Suprapubic skin (tissue), 4 donors: ENCODE measurements at regions not wholly inside any gene's neighbourhood (a gene's known extent, or its start where the extent isn't known, plus 50 kb on each side); places are given as distances from the start of the nearest gene placed in this dataset.

Experiments
- EP300 ChIP-seq: sonication (generic); formaldehyde crosslinking; IDR thresholded peaks from one replicate; pipeline ENCODE4 v1.6.1; 2017; ENCODE audit warnings: antibody characterized with exemption
- POLR2A ChIP-seq, 2 donors: fragments of 450-650 bp; IDR thresholded peaks; one replicate each; pipeline ENCODE4 v1.6.1; 2017; ENCODE audit warnings: antibody characterized with exemption in 2 of 2, mild to moderate bottlenecking in 2 of 2, moderate library complexity in 2 of 2
- POLR2AphosphoS5 ChIP-seq, 3 donors: sonication (generic); formaldehyde crosslinking; IDR thresholded peaks; one replicate each; pipeline ENCODE4 v1.6.1; 2017; ENCODE audit warnings: antibody characterized with exemption in 3 of 3
- TF ChIP-seq, protein P1 (sequence below), 2 donors: fragments of 200-600 bp in 1 of 2; fragments of 450-650 bp in 1 of 2; sonication (generic) in 1 of 2; IDR thresholded peaks; one replicate each; pipeline ENCODE4 v1.5.1; 2016 to 2019; ENCODE audit warnings: antibody characterized with exemption in 2 of 2, mild to moderate bottlenecking in 1 of 2, moderate library complexity in 1 of 2

DNA sequence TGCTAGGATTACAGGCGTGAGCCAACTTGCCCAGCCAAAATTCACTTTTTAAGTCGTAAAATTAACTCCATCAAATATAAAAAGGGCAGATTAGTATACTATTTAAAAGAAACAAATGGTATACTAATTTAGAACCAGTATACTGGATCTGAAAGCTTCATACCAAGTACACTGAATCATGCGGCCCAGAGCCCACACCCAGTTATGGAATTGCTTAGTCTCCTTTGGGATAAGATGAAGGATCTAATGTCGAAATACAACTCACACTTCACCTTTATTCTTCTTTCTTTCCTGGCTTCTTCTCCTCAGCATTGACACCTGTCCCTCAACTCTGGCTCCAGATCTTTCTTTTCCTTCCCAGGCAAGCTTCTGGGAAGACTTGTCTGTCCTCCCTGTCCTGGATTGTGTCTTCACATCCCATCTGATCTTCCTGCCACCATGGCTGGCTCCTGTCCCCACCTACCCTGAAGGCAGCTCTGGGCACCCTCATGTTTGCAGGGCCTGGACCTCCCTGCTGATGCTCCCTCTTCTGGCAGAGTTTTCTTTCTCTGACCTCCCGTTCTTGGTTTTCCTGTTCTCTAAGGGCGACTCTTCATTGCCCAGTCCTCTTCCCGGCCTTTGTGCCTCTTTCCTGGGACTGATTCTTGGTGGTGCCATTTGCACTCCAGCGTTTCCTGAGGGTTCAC is 57.8 kb upstream of the CTBP2 start:
- TF ChIP-seq, protein P1, sequence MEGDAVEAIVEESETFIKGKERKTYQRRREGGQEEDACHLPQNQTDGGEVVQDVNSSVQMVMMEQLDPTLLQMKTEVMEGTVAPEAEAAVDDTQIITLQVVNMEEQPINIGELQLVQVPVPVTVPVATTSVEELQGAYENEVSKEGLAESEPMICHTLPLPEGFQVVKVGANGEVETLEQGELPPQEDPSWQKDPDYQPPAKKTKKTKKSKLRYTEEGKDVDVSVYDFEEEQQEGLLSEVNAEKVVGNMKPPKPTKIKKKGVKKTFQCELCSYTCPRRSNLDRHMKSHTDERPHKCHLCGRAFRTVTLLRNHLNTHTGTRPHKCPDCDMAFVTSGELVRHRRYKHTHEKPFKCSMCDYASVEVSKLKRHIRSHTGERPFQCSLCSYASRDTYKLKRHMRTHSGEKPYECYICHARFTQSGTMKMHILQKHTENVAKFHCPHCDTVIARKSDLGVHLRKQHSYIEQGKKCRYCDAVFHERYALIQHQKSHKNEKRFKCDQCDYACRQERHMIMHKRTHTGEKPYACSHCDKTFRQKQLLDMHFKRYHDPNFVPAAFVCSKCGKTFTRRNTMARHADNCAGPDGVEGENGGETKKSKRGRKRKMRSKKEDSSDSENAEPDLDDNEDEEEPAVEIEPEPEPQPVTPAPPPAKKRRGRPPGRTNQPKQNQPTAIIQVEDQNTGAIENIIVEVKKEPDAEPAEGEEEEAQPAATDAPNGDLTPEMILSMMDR (IDR thresholded peaks at IDR 0.05), result no peak
- TF ChIP-seq POLR2A (IDR thresholded peaks at IDR 0.05) (no peak), POLR2AphosphoS5 (IDR thresholded peaks at IDR 0.05) (no peak), EP300 (no peak)
